Thoracic aorta (tissue), 2 donors: ENCODE measurements at regions not wholly inside any gene's neighbourhood (a gene's known extent, or its start where the extent isn't known, plus 50 kb on each side); places are given as distances from the start of the nearest gene placed in this dataset.

Experiments
- ATAC-seq: fragments of 150-250 bp; one replicate; pipeline ENCODE4 v1.8.0; 2017; ENCODE audit warnings: low read depth; ENCODE audit not compliant: insufficient number of reproducible peaks, low FRiP score
- DNase-seq: peaks from one replicate; pipeline ENCODE4 v3.0.0-alpha.2; 2020; ENCODE audit warnings: low spot score
- H3K27ac ChIP-seq, 2 donors: fragments of 200-600 bp; sonication (generic); 1 replicate in 1 of 2; 2 replicates in 1 of 2; pipeline ENCODE4 v1.5.1; 2016; ENCODE audit warnings: mild to moderate bottlenecking in 2 of 2, moderate library complexity in 2 of 2
- H3K27me3 ChIP-seq: fragments of 200-600 bp; sonication (generic); replicated peaks from 2 replicates; pipeline ENCODE4 v1.6.0; 2016; ENCODE audit warnings: mild to moderate bottlenecking; ENCODE audit not compliant: insufficient read depth
- H3K36me3 ChIP-seq: fragments of 200-600 bp; sonication (generic); one replicate; pipeline ENCODE4 v1.5.1; 2016
- H3K4me1 ChIP-seq, 2 donors: fragments of 200-600 bp; sonication (generic); 1 replicate in 1 of 2; 2 replicates in 1 of 2; pipeline versions ENCODE4 v1.5.1 to v1.6.0; 2016; ENCODE audit warnings: low read depth in 2 of 2, mild to moderate bottlenecking in 1 of 2; ENCODE audit not compliant: control insufficient read depth in 1 of 2
- H3K4me3 ChIP-seq: fragments of 200-600 bp; sonication (generic); 2 replicates; pipeline ENCODE4 v1.5.1; 2016; ENCODE audit warnings: mild to moderate bottlenecking
- H3K9me3 ChIP-seq: fragments of 200-600 bp; sonication (generic); 2 replicates; pipeline ENCODE4 v1.5.1; 2016
- CTCF ChIP-seq: fragments of 200-600 bp; sonication (generic); IDR thresholded peaks from one replicate; pipeline ENCODE4 v1.5.1; 2019; ENCODE audit warnings: antibody characterized with exemption

- ATAC-seq (peak; percentile 75), DNase-seq (peak; percentile 59)
- Histone ChIP-seq H3K9me3 (no peaks in the 10 kb centered on the region), H3K27ac (peak overlapping the region; percentile 72 to 90), H3K36me3 (no peaks in the 10 kb centered on the region), H3K27me3 (no peaks in the 10 kb centered on the region), H3K4me3 (peak overlapping the region; percentile 45), H3K4me1 (peaks cover 9 to 34% of the 10 kb centered on the region in 2 donors)
- TF ChIP-seq CTCF: no peak
Observed at GRCh38 chr1:184296466-184297243, 90.2 kb upstream of the C1orf21 start.

- H3K36me3 ChIP-seq: no peaks in the 10 kb centered on the region
- peaks cover 9 to 34% of the 10 kb centered on the region in 2 donors for H3K4me1 ChIP-seq
- no peak for DNase-seq
- TF ChIP-seq CTCF: no peak
- peak overlapping the region; percentile 72 to 90 for H3K27ac ChIP-seq
- H3K27me3 ChIP-seq: no peaks in the 10 kb centered on the region
- no peaks in the 10 kb centered on the region for H3K9me3 ChIP-seq
- H3K4me3 ChIP-seq: no peak overlapping the region
- no peak for ATAC-seq
Observed at GRCh38 chr1:184297244-184297750, 89.5 kb upstream of the C1orf21 start.

GRCh38 chr1:184298440-184299405 is 88.1 kb upstream of the C1orf21 start:
- peaks cover 9 to 34% of the 10 kb centered on the region in 2 donors for H3K4me1 ChIP-seq
- no peak for TF ChIP-seq CTCF
- H3K27ac ChIP-seq: peak overlapping the region in 1 of 2 donors; percentile 34
- DNase-seq: no peak
- no peak for ATAC-seq
- H3K36me3 ChIP-seq: no peaks in the 10 kb centered on the region
- H3K9me3 ChIP-seq: no peaks in the 10 kb centered on the region
- H3K27me3 ChIP-seq: no peaks in the 10 kb centered on the region
- no peak overlapping the region for H3K4me3 ChIP-seq

GRCh38 chr1:184299406-184299790 is 87.4 kb upstream of the C1orf21 start:
- H3K27ac ChIP-seq: peak overlapping the region in 1 of 2 donors; percentile 34
- no peaks in the 10 kb centered on the region for H3K27me3 ChIP-seq
- H3K4me1 ChIP-seq: peaks cover 9 to 34% of the 10 kb centered on the region in 2 donors
- no peak overlapping the region for H3K4me3 ChIP-seq
- TF ChIP-seq CTCF: no peak
- DNase-seq (no peak), ATAC-seq (no peak)
- no peaks in the 10 kb centered on the region for H3K36me3 ChIP-seq
- no peaks in the 10 kb centered on the region for H3K9me3 ChIP-seq

GRCh38 chr1:184299796-184300195 is 87.0 kb upstream of the C1orf21 start:
- ATAC-seq (no peak), DNase-seq (no peak)
- TF ChIP-seq CTCF: no peak
- no peaks in the 10 kb centered on the region for H3K36me3 ChIP-seq
- peaks cover 9 to 34% of the 10 kb centered on the region in 2 donors for H3K4me1 ChIP-seq
- H3K27me3 ChIP-seq: no peaks in the 10 kb centered on the region
- H3K4me3 ChIP-seq: no peak overlapping the region
- no peaks in the 10 kb centered on the region for H3K9me3 ChIP-seq
- H3K27ac ChIP-seq: peak overlapping the region in 1 of 2 donors; percentile 34
